LNCAP (cell line): ENCODE measurements at regions not wholly inside any gene's neighbourhood (a gene's known extent, or its start where the extent isn't known, plus 50 kb on each side); places are given as distances from the start of the nearest gene placed in this dataset.

Experiments used
- CTCF ChIP-seq: fragments of 450-650 bp; IDR thresholded peaks from 2 replicates; pipeline ENCODE4 v1.5.1; 2017; ENCODE audit warnings: mild to moderate bottlenecking

DNA sequence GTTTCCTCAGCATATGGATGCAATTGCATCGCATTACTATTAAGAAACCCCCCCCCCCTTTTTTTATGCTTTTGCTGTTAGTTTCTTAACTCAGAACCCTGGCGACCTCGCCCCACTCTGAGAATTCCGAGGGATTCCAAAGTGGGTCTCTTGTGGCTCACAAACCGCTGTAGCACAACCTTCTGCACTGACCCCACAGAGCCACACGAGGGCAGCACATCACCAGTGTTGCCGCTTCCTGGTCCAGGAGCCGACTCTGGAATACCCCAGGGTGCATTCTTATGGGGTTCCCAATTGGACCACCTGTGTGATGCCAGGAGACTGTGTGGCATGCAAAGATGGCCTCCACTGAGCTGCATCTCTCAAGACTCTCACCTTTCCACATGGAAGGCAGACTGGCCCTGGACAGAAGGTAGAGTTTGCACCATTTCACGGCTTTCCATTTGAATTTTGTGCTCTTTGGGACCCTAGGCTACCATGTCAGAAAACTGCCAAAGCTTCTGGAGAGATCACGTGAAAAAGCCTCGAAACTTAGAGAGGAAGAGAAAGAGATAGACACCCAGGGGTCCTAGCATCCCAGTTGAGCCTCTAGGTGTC lies 432.7 kb upstream of the ASIC2 start:
- peak; percentile 77 for TF ChIP-seq CTCF

DNA sequence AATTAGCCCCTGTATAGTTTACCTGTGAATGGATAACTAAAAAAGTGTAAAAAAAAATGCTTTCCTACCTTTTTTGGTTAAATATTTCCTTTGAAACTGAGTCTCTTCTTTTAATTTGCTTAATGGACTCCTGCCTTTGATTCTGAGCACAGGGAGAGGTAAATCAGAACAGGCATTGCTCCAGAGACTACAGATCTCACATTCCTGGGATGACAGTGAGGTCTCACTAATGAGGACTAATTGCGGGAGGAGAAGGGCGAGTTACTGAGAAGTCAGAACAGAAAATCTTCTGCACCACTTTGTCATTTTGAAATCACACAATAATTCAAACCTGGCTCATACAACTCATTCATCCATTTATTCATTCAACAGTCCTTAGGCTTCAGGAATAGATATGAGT lies 437.0 kb upstream of the ASIC2 start:
- TF ChIP-seq CTCF = no peak

DNA sequence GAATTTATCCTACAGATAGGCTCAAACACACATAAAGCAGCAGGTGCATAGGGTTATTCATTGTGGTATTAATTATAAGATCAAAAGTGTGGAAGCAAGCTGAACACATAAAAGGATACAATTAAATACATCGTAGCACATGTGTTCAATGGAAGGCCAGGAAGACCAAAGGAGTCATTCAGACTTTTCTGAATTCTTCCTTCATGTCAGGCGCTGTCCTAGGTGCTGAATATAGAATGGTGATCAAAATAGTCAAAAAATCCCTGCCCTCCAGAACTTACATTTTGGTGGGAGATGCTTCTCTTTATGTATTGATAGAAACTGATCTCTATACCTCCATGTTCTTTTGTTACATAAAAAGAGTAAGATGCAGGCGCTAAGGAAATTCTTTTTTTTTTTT lies 439.0 kb upstream of the ASIC2 start:
- TF ChIP-seq CTCF = no peak

DNA sequence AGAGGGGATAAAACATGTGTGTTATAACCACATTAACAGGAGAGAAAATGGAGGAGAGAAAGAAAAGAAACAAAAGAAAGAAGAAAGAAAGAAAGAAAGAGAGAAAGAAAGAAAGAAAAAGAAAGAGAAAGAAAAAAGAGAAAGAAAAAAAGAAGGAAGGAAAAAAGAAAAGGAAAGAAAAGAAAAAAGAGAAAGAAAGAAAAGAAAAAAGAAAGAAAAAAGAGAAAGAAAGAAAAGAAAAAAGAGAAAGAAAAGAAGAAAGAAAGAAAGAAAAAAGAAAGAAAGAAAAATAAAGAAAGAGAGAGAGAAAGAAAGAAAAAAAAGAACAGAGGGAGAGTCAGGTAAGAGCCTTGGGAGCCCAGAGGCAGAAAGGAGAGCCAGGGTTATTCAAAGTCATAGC lies 446.6 kb upstream of the ASIC2 start:
- TF ChIP-seq CTCF = no peak

GRCh38 chr17:33745047-33745760 lies 452.1 kb upstream of the ASIC2 start:
- TF ChIP-seq CTCF = no peak

- TF ChIP-seq CTCF = no peak
Measured at GRCh38 chr17:33749171-33749570, 456.1 kb upstream of the ASIC2 start.

- TF ChIP-seq CTCF = peak; percentile 91
Measured at GRCh38 chr17:33750943-33751701, 458.0 kb upstream of the ASIC2 start.
